ENCODE measurements at regions not wholly inside any gene's neighbourhood (a gene's known extent, or its start where the extent isn't known, plus 50 kb on each side); places are given as distances from the start of the nearest gene placed in this dataset.

- H3K9me3 Mint-ChIP-seq: no peaks in the 10 kb centered on the region
- DNase-seq (ENCODE audit: low spot score in 2 of 2): no peak
- H3K4me3 Mint-ChIP-seq: no peak overlapping the region
- ATAC-seq: no peak
- no peaks in the 10 kb centered on the region for H3K4me1 Mint-ChIP-seq
- no peak overlapping the region for H3K27ac Mint-ChIP-seq
- no peaks in the 10 kb centered on the region for H3K36me3 Mint-ChIP-seq
These were observed 558.7 kb downstream of the SPRY1 start for GRCh38 chr4:123955167-123955800.

GRCh38 chr4:123956204-123956603 is 559.6 kb downstream of the SPRY1 start:
- Mint-ChIP-seq H3K27ac (no peak overlapping the region), H3K4me3 (no peak overlapping the region), H3K9me3 (no peaks in the 10 kb centered on the region), H3K36me3 (no peaks in the 10 kb centered on the region), H3K4me1 (no peaks in the 10 kb centered on the region)
- peak; percentile 34 for ATAC-seq
- no peak for DNase-seq (ENCODE audit: low spot score in 2 of 2)

- Mint-ChIP-seq H3K36me3 (no peaks in the 10 kb centered on the region), H3K9me3 (no peaks in the 10 kb centered on the region), H3K4me3 (no peak overlapping the region), H3K4me1 (no peaks in the 10 kb centered on the region), H3K27ac (no peak overlapping the region)
- ATAC-seq (no peak), DNase-seq (ENCODE audit: low spot score in 2 of 2) (no peak)
These were observed 570.6 kb downstream of the SPRY1 start for GRCh38 chr4:123966990-123967769.

GRCh38 chr4:123972031-123972430 is 575.4 kb downstream of the SPRY1 start:
- no peak for ATAC-seq

DNA sequence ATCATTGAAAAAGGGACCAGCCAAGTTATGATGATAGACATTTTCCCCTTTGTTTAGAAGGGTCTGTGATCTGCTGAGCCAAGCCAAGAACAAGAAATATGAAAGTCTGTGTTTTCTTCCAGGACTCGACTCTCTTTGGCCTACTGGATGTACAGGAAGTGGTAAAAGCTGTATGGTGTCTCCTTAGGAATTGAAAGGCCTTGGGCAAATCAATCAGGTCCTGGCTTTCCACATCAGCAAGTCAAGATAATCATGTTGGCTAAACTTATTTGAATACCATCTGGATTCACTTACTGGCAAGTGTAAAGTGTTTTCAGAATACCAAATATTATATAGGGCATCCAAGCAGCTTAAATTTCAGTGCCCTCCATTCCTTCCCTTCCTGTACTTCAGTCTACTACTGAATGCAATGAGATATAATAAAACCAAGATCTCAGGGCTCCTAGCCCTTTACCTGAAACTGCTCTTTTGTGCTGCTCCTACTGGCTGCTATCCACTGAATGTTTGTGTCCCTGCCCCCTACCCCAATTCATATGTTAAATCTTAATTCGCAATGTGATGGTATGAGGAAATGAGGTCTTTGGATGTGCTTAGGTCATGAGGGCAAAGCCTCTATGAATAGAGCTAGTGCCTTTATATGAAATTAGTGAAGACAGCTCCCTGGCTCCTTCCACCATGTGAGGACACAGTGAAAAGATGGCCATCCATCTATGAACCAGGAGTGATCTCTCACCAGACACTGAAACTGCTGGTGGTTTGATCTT is 578.0 kb downstream of the SPRY1 start:
- Mint-ChIP-seq H3K4me1 (no peaks in the 10 kb centered on the region), H3K27ac (no peak overlapping the region), H3K4me3 (no peak overlapping the region), H3K36me3 (no peaks in the 10 kb centered on the region), H3K9me3 (peaks cover 3% of the 10 kb centered on the region)
- ATAC-seq: no peak
- no peak for DNase-seq (ENCODE audit: low spot score in 2 of 2)

More at GRCh38 chr4:123972031-123972430, 575.4 kb downstream of the SPRY1 start:
- Mint-ChIP-seq H3K36me3 (no peaks in the 10 kb centered on the region), H3K4me1 (no peaks in the 10 kb centered on the region), H3K9me3 (no peaks in the 10 kb centered on the region), H3K27ac (no peak overlapping the region), H3K4me3 (no peak overlapping the region)
- no peak for DNase-seq (ENCODE audit: low spot score in 2 of 2)

- no peak for ATAC-seq
- Mint-ChIP-seq H3K9me3 (peaks cover 3% of the 10 kb centered on the region), H3K4me1 (no peaks in the 10 kb centered on the region), H3K27ac (no peak overlapping the region), H3K36me3 (no peaks in the 10 kb centered on the region), H3K4me3 (no peak overlapping the region)
- no peak for DNase-seq (ENCODE audit: low spot score in 2 of 2)
These were observed 579.7 kb downstream of the SPRY1 start for GRCh38 chr4:123976285-123976684.

GRCh38 chr4:123976819-123977218 is 580.2 kb downstream of the SPRY1 start:
- H3K36me3 Mint-ChIP-seq: no peaks in the 10 kb centered on the region
- H3K27ac Mint-ChIP-seq: no peak overlapping the region
- ATAC-seq (no peak), DNase-seq (ENCODE audit: low spot score in 2 of 2) (no peak)
- H3K9me3 Mint-ChIP-seq: peaks cover 3% of the 10 kb centered on the region
- no peak overlapping the region for H3K4me3 Mint-ChIP-seq
- no peaks in the 10 kb centered on the region for H3K4me1 Mint-ChIP-seq

GRCh38 chr4:123977641-123978081 is 581.1 kb downstream of the SPRY1 start:
- Mint-ChIP-seq H3K36me3 (no peaks in the 10 kb centered on the region), H3K9me3 (peaks cover 3% of the 10 kb centered on the region), H3K4me1 (no peaks in the 10 kb centered on the region), H3K4me3 (no peak overlapping the region), H3K27ac (no peak overlapping the region)
- no peak for ATAC-seq
- DNase-seq (ENCODE audit: low spot score in 2 of 2): no peak

GRCh38 chr4:123978637-123979036 is 582.0 kb downstream of the SPRY1 start:
- DNase-seq (ENCODE audit: low spot score in 2 of 2) (no peak), ATAC-seq (no peak)
- Mint-ChIP-seq H3K27ac (no peak overlapping the region), H3K4me3 (no peak overlapping the region), H3K36me3 (no peaks in the 10 kb centered on the region), H3K4me1 (no peaks in the 10 kb centered on the region), H3K9me3 (peaks cover 3% of the 10 kb centered on the region)

GRCh38 chr4:123980736-123981300 is 584.2 kb downstream of the SPRY1 start:
- ATAC-seq (no peak), DNase-seq (ENCODE audit: low spot score in 2 of 2) (no peak)
- Mint-ChIP-seq H3K4me1 (no peaks in the 10 kb centered on the region), H3K4me3 (no peak overlapping the region), H3K36me3 (no peaks in the 10 kb centered on the region), H3K27ac (no peak overlapping the region), H3K9me3 (peaks cover 3% of the 10 kb centered on the region)

- H3K27ac Mint-ChIP-seq: no peak overlapping the region
- no peaks in the 10 kb centered on the region for H3K36me3 Mint-ChIP-seq
- DNase-seq (ENCODE audit: low spot score in 2 of 2) (no peak), ATAC-seq (no peak)
- H3K4me3 Mint-ChIP-seq: no peak overlapping the region
- no peaks in the 10 kb centered on the region for H3K4me1 Mint-ChIP-seq
- no peaks in the 10 kb centered on the region for H3K9me3 Mint-ChIP-seq
These were observed 588.3 kb downstream of the SPRY1 start for GRCh38 chr4:123984886-123985285.

DNA sequence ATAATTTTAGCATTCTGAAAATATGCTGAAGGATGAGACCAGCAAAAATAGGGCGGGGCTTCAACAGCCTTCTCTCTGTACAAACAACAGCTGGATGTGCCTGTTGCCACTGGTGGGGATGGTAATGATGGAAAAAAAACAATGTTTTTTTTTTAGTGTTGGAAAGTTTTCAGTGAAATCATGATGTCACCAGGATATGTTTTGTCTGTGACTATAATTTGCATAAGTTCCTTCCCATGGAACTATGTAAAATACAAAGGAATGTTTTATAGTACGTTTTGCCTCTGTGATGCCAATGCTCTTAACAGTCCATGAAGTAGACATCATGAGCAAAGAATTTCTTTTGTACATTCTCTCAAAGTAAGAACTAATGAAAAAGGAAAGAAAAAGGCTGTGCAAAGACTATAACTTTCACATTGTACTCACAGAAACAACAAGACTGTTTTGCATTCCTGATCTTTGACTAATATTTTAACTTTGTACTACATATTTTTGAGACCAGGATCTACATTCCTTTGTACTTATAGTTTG is 589.7 kb downstream of the SPRY1 start:
- H3K27ac Mint-ChIP-seq: no peak overlapping the region
- ATAC-seq (no peak), DNase-seq (ENCODE audit: low spot score in 2 of 2) (no peak)
- no peak overlapping the region for H3K4me3 Mint-ChIP-seq
- H3K4me1 Mint-ChIP-seq: no peaks in the 10 kb centered on the region
- no peaks in the 10 kb centered on the region for H3K36me3 Mint-ChIP-seq
- no peaks in the 10 kb centered on the region for H3K9me3 Mint-ChIP-seq

DNA sequence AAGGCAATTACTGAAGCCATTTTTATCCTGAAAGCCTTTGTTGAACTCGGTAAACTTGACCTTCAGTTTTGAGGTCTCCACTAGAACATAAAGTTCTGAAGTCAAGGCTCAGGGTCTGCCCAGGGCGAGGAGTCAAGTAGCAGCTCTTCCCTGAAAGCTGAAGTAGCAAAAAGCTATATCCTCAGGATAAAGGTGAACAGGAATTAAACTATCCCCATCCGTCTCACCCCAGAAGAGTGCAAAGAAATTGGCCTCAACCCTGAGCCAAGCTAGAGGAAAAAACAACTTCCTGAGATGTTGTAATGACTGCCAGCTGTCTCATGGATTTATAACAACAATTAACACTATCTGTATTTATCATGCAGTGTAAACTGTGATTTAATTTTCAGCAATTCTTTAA is 590.8 kb downstream of the SPRY1 start:
- ATAC-seq (no peak), DNase-seq (ENCODE audit: low spot score in 2 of 2) (no peak)
- no peaks in the 10 kb centered on the region for H3K36me3 Mint-ChIP-seq
- no peak overlapping the region for H3K27ac Mint-ChIP-seq
- H3K9me3 Mint-ChIP-seq: no peaks in the 10 kb centered on the region
- no peak overlapping the region for H3K4me3 Mint-ChIP-seq
- H3K4me1 Mint-ChIP-seq: no peaks in the 10 kb centered on the region

DNA sequence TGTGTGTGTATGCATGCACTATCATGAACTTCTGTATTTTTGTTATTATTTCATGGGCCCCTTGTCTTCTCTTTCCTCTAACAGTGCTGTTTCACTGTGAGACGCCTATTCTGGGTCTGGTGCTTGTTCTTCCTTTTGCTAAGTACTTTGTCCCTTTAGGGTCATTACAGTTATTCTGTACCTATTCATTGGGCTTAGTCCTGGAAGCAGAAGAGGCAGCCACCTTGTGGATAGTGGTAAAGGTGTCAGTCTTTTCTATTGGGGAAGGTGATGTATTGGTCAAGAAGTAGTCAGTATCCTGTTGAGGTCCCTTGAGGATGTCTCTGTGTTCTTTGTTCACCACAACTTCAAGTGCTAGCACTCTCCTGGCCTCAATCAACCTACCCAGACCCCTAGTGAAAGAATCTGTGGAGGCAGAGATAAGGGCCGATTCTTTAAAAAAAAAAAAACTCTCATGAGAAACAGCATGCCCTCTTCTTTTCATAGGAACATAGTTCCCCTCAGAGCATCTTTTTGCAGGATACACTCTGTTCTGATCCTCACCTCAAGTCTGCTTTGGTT is 593.8 kb downstream of the SPRY1 start:
- Mint-ChIP-seq H3K4me1 (no peaks in the 10 kb centered on the region), H3K27ac (no peak overlapping the region), H3K4me3 (no peak overlapping the region), H3K36me3 (no peaks in the 10 kb centered on the region), H3K9me3 (no peaks in the 10 kb centered on the region)
- no peak for ATAC-seq
- no peak for DNase-seq (ENCODE audit: low spot score in 2 of 2)

GRCh38 chr4:123994917-123995316 is 598.3 kb downstream of the SPRY1 start:
- no peaks in the 10 kb centered on the region for H3K9me3 Mint-ChIP-seq

More at GRCh38 chr4:123994917-123995316, 598.3 kb downstream of the SPRY1 start:
- Mint-ChIP-seq H3K4me3 (no peak overlapping the region), H3K36me3 (no peaks in the 10 kb centered on the region), H3K4me1 (no peaks in the 10 kb centered on the region), H3K27ac (no peak overlapping the region)
- ATAC-seq (no peak), DNase-seq (ENCODE audit: low spot score in 2 of 2) (no peak)

Measured in stimulated activated effector memory CD8-positive, alpha-beta T cell treated with anti-CD3 and anti-CD28 coated beads, Interleukin-12 subunit alpha, Interleukin-12 subunit beta, amount 100 ng/mL, for 72 hours (primary cell).